ENCODE measurements at regions not wholly inside any gene's neighbourhood (a gene's known extent, or its start where the extent isn't known, plus 50 kb on each side); places are given as distances from the start of the nearest gene placed in this dataset.

GRCh38 chr18:40259115-40259835 is 1695.8 kb upstream of the PIK3C3 start:
- H3K4me3 ChIP-seq, result no peak overlapping the region
- ChIA-PET SMC1A (ENCODE audit: uncharacterized antibody, unreplicated experiment) (no interaction called here), RAD21 (ENCODE audit: unreplicated experiment) (no interaction called here), CTCF (no interaction called here), POLR2A (no interaction called here)
- ATAC-seq, result no peak
- no peaks in the 10 kb centered on the region for H4K20me1 ChIP-seq (ENCODE audit: control insufficient read depth, insufficient read depth)
- no peaks in the 10 kb centered on the region for H3K4me1 ChIP-seq (ENCODE audit: control insufficient read depth, insufficient read depth, low read length)
- no peaks in the 10 kb centered on the region for H3K79me2 ChIP-seq (ENCODE audit: control insufficient read depth, insufficient read depth, low read length)
- FAIRE-seq, result no peak
- no peak overlapping the region for H3K9ac ChIP-seq (ENCODE audit: control insufficient read depth, insufficient read depth, low read length)
- intact Hi-C loops (cut with micrococcal nuclease; ENCODE audit: unreplicated experiment), result no loop called here
- no peak for DNase-seq (ENCODE audit: low read depth, low spot score)
- in situ Hi-C loops (cut with MboI), result no loop called here
- WGBS (ENCODE audit: insufficient coverage, insufficient replicate concordance, low lambda C conversion rate, missing lambda C conversion rate), result 26% methylated on average over 6 of the region's 6 CpGs
- TF ChIP-seq NR2C2 (IDR thresholded peaks at IDR 0.05; ENCODE audit: borderline replicate concordance, control insufficient read depth, insufficient read length, low read depth) (no peak), NFIC (IDR thresholded peaks at IDR 0.05; ENCODE audit: low read depth, low read length) (no peak), RUNX3 (IDR thresholded peaks at IDR 0.05; ENCODE audit: low read length) (no peak)
- H3K36me3 ChIP-seq (ENCODE audit: control insufficient read depth in 2 of 2, insufficient read depth in 2 of 2, low read length in 1 of 2), result no peaks in the 10 kb centered on the region
- no peaks in the 10 kb centered on the region for H3K9me3 ChIP-seq (replicated peaks; ENCODE audit: control insufficient read depth, insufficient read depth, low read length)
- no peak overlapping the region for H2AFZ ChIP-seq (ENCODE audit: control insufficient read depth, low read depth, low read length)
- no TSS peak for BruUV-seq (replicated peaks)
- H3K27me3 ChIP-seq (replicated peaks in 1 of 2; ENCODE audit: control insufficient read depth in 2 of 2, insufficient read depth in 2 of 2, low read length in 1 of 2), result no peaks in the 10 kb centered on the region
- no peak overlapping the region for H3K27ac ChIP-seq (ENCODE audit: control insufficient read depth, insufficient read depth)
- no peak overlapping the region for H3K4me2 ChIP-seq (ENCODE audit: control insufficient read depth, insufficient read depth)

DNA sequence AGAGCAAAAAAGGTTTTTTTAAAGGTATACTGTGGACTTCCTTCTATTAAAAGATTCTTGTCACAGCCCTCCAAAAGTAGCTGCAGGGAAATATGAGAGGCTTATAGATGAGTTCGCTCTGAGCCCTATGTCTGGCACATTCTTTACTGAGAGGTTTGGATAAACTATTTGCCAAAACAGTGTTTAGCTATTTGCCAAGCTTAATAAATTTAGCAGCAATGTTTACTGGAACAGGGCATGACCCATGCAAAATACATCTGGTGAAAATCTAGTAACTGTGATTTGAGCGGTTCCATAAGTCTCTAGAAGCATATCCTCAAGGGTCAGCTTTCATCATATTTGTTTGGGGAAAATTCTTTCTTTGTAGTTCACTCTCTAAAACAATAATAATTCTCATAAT is 1696.7 kb upstream of the PIK3C3 start:
- Histone ChIP-seq H4K20me1 (ENCODE audit: control insufficient read depth, insufficient read depth) (no peaks in the 10 kb centered on the region), H3K27me3 (replicated peaks in 1 of 2; ENCODE audit: control insufficient read depth in 2 of 2, insufficient read depth in 2 of 2, low read length in 1 of 2) (no peaks in the 10 kb centered on the region), H3K9me3 (replicated peaks; ENCODE audit: control insufficient read depth, insufficient read depth, low read length) (no peaks in the 10 kb centered on the region), H3K27ac (ENCODE audit: control insufficient read depth, insufficient read depth) (no peak overlapping the region), H3K36me3 (ENCODE audit: control insufficient read depth in 2 of 2, insufficient read depth in 2 of 2, low read length in 1 of 2) (no peaks in the 10 kb centered on the region), H3K4me3 (no peak overlapping the region), H3K9ac (ENCODE audit: control insufficient read depth, insufficient read depth, low read length) (no peak overlapping the region), H3K4me2 (ENCODE audit: control insufficient read depth, insufficient read depth) (no peak overlapping the region), H2AFZ (ENCODE audit: control insufficient read depth, low read depth, low read length) (no peak overlapping the region), H3K79me2 (ENCODE audit: control insufficient read depth, insufficient read depth, low read length) (no peaks in the 10 kb centered on the region), H3K4me1 (ENCODE audit: control insufficient read depth, insufficient read depth, low read length) (no peaks in the 10 kb centered on the region)
- 3% methylated on average over 2 of the region's 2 CpGs for WGBS (ENCODE audit: insufficient coverage, insufficient replicate concordance, low lambda C conversion rate, missing lambda C conversion rate)
- no peak for ATAC-seq
- ChIA-PET CTCF (interaction anchor here (0.7 to 0.9 kb wide), 2 partner anchors 16 to 19 kb away, joined by 3 read pairs; no protein-coding TSS in a partner anchor), SMC1A (ENCODE audit: uncharacterized antibody, unreplicated experiment) (interaction anchor here (0.8 kb wide), 1 partner anchor 13 kb away, joined by 3 read pairs; no protein-coding TSS in a partner anchor), POLR2A (no interaction called here), RAD21 (ENCODE audit: unreplicated experiment) (no interaction called here)
- TF ChIP-seq, protein P1, sequence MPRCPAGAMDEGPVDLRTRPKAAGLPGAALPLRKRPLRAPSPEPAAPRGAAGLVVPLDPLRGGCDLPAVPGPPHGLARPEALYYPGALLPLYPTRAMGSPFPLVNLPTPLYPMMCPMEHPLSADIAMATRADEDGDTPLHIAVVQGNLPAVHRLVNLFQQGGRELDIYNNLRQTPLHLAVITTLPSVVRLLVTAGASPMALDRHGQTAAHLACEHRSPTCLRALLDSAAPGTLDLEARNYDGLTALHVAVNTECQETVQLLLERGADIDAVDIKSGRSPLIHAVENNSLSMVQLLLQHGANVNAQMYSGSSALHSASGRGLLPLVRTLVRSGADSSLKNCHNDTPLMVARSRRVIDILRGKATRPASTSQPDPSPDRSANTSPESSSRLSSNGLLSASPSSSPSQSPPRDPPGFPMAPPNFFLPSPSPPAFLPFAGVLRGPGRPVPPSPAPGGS (IDR thresholded peaks at IDR 0.05; ENCODE audit: borderline replicate concordance, insufficient read depth, low read depth, low read length, poor library complexity, severe bottlenecking), result no peak
- no peak for TF ChIP-seq POLR2AphosphoS2 (IDR thresholded peaks at IDR 0.05; ENCODE audit: low read depth, low read length)
- TF ChIP-seq CEBPZ (IDR thresholded peaks at IDR 0.05; ENCODE audit: low read depth, low read length), result no peak
- TF ChIP-seq SMARCA5 (IDR thresholded peaks at IDR 0.05), result no peak
- no peak for TF ChIP-seq RUNX3 (IDR thresholded peaks at IDR 0.05; ENCODE audit: low read length)
- no peak for TF ChIP-seq BRCA1 (IDR thresholded peaks at IDR 0.05; ENCODE audit: low read depth, low read length)
- no peak for TF ChIP-seq IKZF1 (conservative IDR thresholded peaks at IDR 0.05)
- TF ChIP-seq ETV6 (conservative IDR thresholded peaks at IDR 0.05 in 1 of 2, IDR thresholded peaks at IDR 0.05 in 1 of 2; ENCODE audit: borderline replicate concordance in 1 of 2, low read depth in 1 of 2), result no peak
- in situ Hi-C loops (cut with MboI), result no loop called here
- FAIRE-seq, result no peak
- no peak for DNase-seq (ENCODE audit: low read depth, low spot score)
- no TSS peak for BruUV-seq (replicated peaks)
- intact Hi-C loops (cut with micrococcal nuclease; ENCODE audit: unreplicated experiment), result no loop called here

Data from GM12878 (cell line).